HFFc6 (cell line): ENCODE measurements at regions not wholly inside any gene's neighbourhood (a gene's known extent, or its start where the extent isn't known, plus 50 kb on each side); places are given as distances from the start of the nearest gene placed in this dataset.

ENCODE experiments used
- DNase-seq: peaks from one replicate; pipeline ENCODE4 v3.0.0-alpha.2; 2018
- H3K27ac Mint-ChIP-seq: 2 replicates; pipeline ENCODE4 v1.8.0; 2020; ENCODE audit warnings: mild to moderate bottlenecking, mixed read lengths
- H3K27me3 Mint-ChIP-seq: 2 replicates; pipeline ENCODE4 v1.8.0; 2021; ENCODE audit warnings: mild to moderate bottlenecking, moderate library complexity, mixed read lengths; ENCODE audit not compliant: insufficient read depth
- H3K36me3 Mint-ChIP-seq: 2 replicates; pipeline ENCODE4 v1.8.0; 2021; ENCODE audit warnings: low read depth, mixed read lengths
- H3K4me1 Mint-ChIP-seq: 2 replicates; pipeline ENCODE4 v1.8.0; 2020; ENCODE audit warnings: low read depth, mixed read lengths
- H3K4me3 Mint-ChIP-seq: 2 replicates; pipeline ENCODE4 v1.8.0; 2020; ENCODE audit warnings: mild to moderate bottlenecking, moderate library complexity, mixed read lengths
- H3K9me3 Mint-ChIP-seq: 2 replicates; pipeline ENCODE4 v1.8.0; 2020; ENCODE audit warnings: mild to moderate bottlenecking, mixed read lengths
- TF ChIP-seq, protein P1 (sequence below): fragments of 200-600 bp; sonication (generic); IDR thresholded peaks from 2 replicates; pipeline ENCODE4 v1.5.0; 2021; ENCODE audit warnings: antibody characterized with exemption, mild to moderate bottlenecking

- H3K4me3 Mint-ChIP-seq = no peak overlapping the region
- peaks cover 9% of the 10 kb centered on the region; the same call in 1 of the 2 replicates for H3K27me3 Mint-ChIP-seq
- TF ChIP-seq, protein P1, sequence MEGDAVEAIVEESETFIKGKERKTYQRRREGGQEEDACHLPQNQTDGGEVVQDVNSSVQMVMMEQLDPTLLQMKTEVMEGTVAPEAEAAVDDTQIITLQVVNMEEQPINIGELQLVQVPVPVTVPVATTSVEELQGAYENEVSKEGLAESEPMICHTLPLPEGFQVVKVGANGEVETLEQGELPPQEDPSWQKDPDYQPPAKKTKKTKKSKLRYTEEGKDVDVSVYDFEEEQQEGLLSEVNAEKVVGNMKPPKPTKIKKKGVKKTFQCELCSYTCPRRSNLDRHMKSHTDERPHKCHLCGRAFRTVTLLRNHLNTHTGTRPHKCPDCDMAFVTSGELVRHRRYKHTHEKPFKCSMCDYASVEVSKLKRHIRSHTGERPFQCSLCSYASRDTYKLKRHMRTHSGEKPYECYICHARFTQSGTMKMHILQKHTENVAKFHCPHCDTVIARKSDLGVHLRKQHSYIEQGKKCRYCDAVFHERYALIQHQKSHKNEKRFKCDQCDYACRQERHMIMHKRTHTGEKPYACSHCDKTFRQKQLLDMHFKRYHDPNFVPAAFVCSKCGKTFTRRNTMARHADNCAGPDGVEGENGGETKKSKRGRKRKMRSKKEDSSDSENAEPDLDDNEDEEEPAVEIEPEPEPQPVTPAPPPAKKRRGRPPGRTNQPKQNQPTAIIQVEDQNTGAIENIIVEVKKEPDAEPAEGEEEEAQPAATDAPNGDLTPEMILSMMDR = no peak
- DNase-seq = no peak
- H3K4me1 Mint-ChIP-seq = no peaks in the 10 kb centered on the region
- H3K36me3 Mint-ChIP-seq = no peaks in the 10 kb centered on the region
- H3K9me3 Mint-ChIP-seq = peaks cover 5% of the 10 kb centered on the region
- no peak overlapping the region for H3K27ac Mint-ChIP-seq
These were observed 98.0 kb downstream of the ERMARD start for GRCh38 chr6:169849396-169849795.

DNA sequence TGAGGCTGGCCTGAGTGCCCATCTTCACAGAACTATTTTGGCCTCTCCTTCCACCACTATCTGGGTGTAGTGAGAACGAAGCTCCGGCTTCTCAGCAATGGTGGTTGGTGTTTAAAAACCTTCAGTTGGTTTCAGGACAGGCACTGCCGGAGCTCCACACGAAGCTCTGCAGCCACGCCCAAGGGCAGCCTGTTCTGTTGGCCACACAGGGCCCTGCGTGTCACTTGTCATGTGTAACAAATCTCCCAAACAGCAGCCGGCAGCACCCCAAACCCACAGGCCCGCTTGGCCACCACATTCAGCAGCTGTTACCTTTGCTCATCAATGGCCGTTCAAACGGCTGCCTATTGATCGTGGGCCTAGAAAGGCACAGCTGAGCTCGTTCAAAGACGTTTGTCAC is 97.5 kb downstream of the ERMARD start:
- TF ChIP-seq, protein P1 = no peak
- Mint-ChIP-seq H3K36me3 (no peaks in the 10 kb centered on the region), H3K4me3 (no peak overlapping the region), H3K27ac (no peak overlapping the region), H3K27me3 (peaks cover 9% of the 10 kb centered on the region; the same call in 1 of the 2 replicates), H3K9me3 (peaks cover 5% of the 10 kb centered on the region), H3K4me1 (no peaks in the 10 kb centered on the region)
- DNase-seq = no peak

DNA sequence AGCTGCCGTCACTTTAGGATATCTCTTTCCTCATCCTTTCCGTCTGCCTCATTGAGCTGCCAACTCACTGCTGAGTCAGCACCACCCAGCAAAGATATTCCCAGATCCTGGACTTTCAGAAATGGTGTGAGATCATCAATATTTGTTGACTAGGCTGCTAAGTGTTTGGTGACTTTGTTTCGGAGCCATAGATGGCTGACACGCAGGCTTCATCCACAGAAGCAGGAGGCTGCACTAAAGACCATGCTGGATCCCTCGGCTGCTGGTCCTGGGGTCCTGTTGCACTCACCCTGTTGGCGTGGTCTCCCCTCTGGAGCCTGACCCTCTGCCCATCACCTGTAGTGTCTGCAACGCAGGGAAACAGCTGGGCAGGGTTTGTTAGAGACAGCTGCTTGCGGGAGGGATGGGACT is 96.5 kb downstream of the ERMARD start:
- Mint-ChIP-seq H3K4me3 (no peak overlapping the region), H3K9me3 (peaks cover 2% of the 10 kb centered on the region), H3K27me3 (peaks cover 9% of the 10 kb centered on the region; the same call in 1 of the 2 replicates), H3K27ac (no peak overlapping the region), H3K4me1 (no peaks in the 10 kb centered on the region), H3K36me3 (no peaks in the 10 kb centered on the region)
- no peak for DNase-seq
- TF ChIP-seq, protein P1 = no peak

DNA sequence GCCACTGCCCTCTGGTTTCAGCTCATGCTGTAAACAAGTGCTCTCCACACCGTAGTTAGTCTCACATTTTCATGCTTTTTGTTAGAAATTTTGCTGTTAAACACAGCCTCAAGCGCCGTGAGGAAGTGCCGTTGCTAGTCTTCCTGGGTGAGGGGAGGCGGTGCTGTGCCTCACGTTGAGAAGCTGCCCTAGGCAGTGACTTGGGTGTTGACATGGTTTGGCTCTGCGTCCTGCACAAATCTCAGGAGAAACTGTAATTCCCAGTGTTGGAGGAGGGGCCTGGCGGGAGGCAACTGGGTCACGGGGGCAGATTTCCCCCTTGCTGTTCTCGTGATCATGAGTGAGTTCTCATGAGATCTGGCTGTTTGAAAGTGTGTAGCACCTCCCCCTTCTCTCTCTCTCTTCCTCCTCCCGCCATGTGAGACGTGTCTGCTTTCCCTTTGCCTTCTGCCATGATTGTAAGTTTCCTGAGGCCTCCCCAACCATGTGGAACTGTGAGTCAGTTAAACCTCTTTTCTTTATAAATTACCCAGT is 95.8 kb downstream of the ERMARD start:
- TF ChIP-seq, protein P1 = no peak
- H3K27me3 Mint-ChIP-seq = peaks cover 9% of the 10 kb centered on the region; the same call in 1 of the 2 replicates

DNA sequence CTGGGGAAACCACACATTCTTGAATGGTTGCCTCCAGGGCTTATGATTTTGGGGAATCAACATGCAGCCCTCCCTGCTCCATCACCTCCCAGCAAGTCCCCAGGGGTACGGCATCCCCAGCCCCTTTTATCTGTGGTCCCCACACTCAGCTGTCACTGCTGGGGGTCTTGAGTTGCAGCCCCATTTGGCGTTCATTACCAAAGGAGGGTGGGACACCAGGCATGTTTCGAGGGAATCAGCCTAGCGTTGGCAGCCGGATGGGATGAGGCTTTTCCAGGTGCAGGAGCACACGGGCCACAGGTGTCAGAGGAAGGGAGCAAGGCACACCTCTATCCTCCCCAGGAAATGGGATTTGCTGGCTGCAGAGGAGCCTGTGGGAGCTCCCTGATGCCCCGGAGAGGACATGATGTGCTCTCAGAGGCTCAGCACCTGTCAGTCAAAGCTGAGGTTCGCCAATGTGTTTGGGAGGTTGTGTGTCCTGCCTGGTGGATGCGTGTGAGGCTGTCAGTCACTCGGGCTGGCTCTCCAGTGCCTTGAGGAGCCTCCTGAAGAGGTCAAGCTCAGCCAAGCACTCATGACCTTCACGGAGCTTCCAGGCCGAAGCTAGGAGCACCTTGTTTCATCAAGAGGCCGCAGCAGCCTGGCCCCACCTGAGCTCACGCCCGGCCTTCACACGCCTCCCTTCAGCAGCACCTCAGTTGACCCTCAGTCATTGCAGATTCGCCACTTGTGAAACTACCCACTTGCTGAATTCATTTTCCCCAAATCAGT is 95.0 kb downstream of the ERMARD start:
- H3K4me3 Mint-ChIP-seq = no peak overlapping the region
- H3K4me1 Mint-ChIP-seq = no peaks in the 10 kb centered on the region
- H3K36me3 Mint-ChIP-seq = no peaks in the 10 kb centered on the region
- TF ChIP-seq, protein P1 = no peak
- no peak overlapping the region for H3K27ac Mint-ChIP-seq
- H3K27me3 Mint-ChIP-seq = peaks cover 9% of the 10 kb centered on the region; the same call in 1 of the 2 replicates
- DNase-seq = no peak
- no peaks in the 10 kb centered on the region; the same call in 1 of the 2 replicates for H3K9me3 Mint-ChIP-seq

More for the DNA sequence above, 95.8 kb downstream of the ERMARD start:
- Mint-ChIP-seq H3K4me3 (no peak overlapping the region), H3K27ac (no peak overlapping the region), H3K9me3 (no peaks in the 10 kb centered on the region; the same call in 1 of the 2 replicates), H3K4me1 (no peaks in the 10 kb centered on the region), H3K36me3 (no peaks in the 10 kb centered on the region)
- DNase-seq = no peak
